Panc1 (cell line): ENCODE measurements at regions not wholly inside any gene's neighbourhood (a gene's known extent, or its start where the extent isn't known, plus 50 kb on each side); places are given as distances from the start of the nearest gene placed in this dataset.

Source experiments
- CTCF ChIP-seq: fragments of 450-650 bp; IDR thresholded peaks from 2 replicates; pipeline ENCODE4 v1.5.1; 2017; ENCODE audit warnings: mild to moderate bottlenecking
- POLR2AphosphoS5 ChIP-seq: IDR thresholded peaks from 2 replicates; pipeline ENCODE4 v1.6.1; 2012; ENCODE audit warnings: mild to moderate bottlenecking, low read depth, low read length, moderate library complexity

- TF ChIP-seq POLR2AphosphoS5 (no peak), CTCF (no peak)
Observed at GRCh38 chr19:57026476-57026875, 93.3 kb upstream of the USP29 start.
